ENCODE measurements at regions not wholly inside any gene's neighbourhood (a gene's known extent, or its start where the extent isn't known, plus 50 kb on each side); places are given as distances from the start of the nearest gene placed in this dataset.
"Not testable (repeated sequence)": the region's sequence is repeated elsewhere in the genome, so short reads cannot be mapped to it uniquely, and the experiment has no call there.

- no peaks in the 10 kb centered on the region for H3K27me3 Mint-ChIP-seq (ENCODE audit: insufficient read depth)
- DNase-seq (ENCODE audit: low spot score) = no peak
- peaks cover 4% of the 10 kb centered on the region for H3K9me3 Mint-ChIP-seq
- H3K4me3 Mint-ChIP-seq = no peak overlapping the region
- no peaks in the 10 kb centered on the region for H3K4me1 Mint-ChIP-seq (ENCODE audit: low read depth)
- intact Hi-C loops (cut with micrococcal nuclease) = no loop called here
- H3K27ac Mint-ChIP-seq = no peak overlapping the region
- H3K36me3 Mint-ChIP-seq (ENCODE audit: low read depth) = no peaks in the 10 kb centered on the region
These were observed 192.7 kb upstream of the STS start for GRCh38 chrX:6954836-6955235.

- DNase-seq (ENCODE audit: low spot score) = no peak
- Mint-ChIP-seq H3K4me1 (ENCODE audit: low read depth) (no peaks in the 10 kb centered on the region), H3K36me3 (ENCODE audit: low read depth) (no peaks in the 10 kb centered on the region), H3K27me3 (ENCODE audit: insufficient read depth) (no peaks in the 10 kb centered on the region), H3K9me3 (peaks cover 2% of the 10 kb centered on the region), H3K4me3 (no peak overlapping the region), H3K27ac (no peak overlapping the region)
- intact Hi-C loops (cut with micrococcal nuclease) = no loop called here
These were observed 201.3 kb upstream of the STS start for GRCh38 chrX:6946168-6946567.

- Mint-ChIP-seq H3K4me1 (ENCODE audit: low read depth) (no peaks in the 10 kb centered on the region), H3K27ac (no peak overlapping the region), H3K36me3 (ENCODE audit: low read depth) (no peaks in the 10 kb centered on the region), H3K9me3 (no peaks in the 10 kb centered on the region), H3K27me3 (ENCODE audit: insufficient read depth) (no peaks in the 10 kb centered on the region), H3K4me3 (no peak overlapping the region)
- intact Hi-C loops (cut with micrococcal nuclease) = no loop called here
- DNase-seq (ENCODE audit: low spot score) = no peak
These were observed 206.5 kb upstream of the STS start for GRCh38 chrX:6941041-6941440.

DNA sequence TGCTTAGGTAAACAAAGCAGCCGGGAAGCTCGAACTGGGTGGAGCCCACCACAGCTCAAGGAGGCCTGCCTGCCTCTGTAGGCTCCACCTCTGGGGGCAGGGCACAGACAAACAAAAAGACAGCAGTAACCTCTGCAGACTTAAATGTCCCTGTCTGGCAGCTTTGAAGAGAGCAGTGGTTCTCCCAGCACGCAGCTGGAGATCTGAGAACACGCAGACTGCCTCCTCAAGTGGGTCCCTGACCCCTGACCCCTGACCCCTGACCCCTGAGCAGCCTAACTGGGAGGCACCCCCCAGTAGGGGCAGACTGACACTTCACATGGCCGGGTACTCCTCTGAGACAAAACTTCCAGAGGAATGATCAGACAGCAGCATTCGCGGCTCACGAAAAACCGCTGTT, 214.6 kb upstream of the STS start:
- H3K27me3 Mint-ChIP-seq (ENCODE audit: insufficient read depth); intact Hi-C loops (cut with micrococcal nuclease); H3K4me1 Mint-ChIP-seq (ENCODE audit: low read depth); H3K9me3 Mint-ChIP-seq; H3K27ac Mint-ChIP-seq; H3K4me3 Mint-ChIP-seq; H3K36me3 Mint-ChIP-seq (ENCODE audit: low read depth); DNase-seq (ENCODE audit: low spot score): not testable (repeated sequence)

GRCh38 chrX:6930307-6930849, 217.1 kb upstream of the STS start:
- Mint-ChIP-seq H3K4me3 (no peak overlapping the region), H3K27ac (no peak overlapping the region), H3K36me3 (ENCODE audit: low read depth) (no peaks in the 10 kb centered on the region), H3K9me3 (no peaks in the 10 kb centered on the region), H3K27me3 (ENCODE audit: insufficient read depth) (no peaks in the 10 kb centered on the region), H3K4me1 (ENCODE audit: low read depth) (no peaks in the 10 kb centered on the region)
- no peak for DNase-seq (ENCODE audit: low spot score)
- intact Hi-C loops (cut with micrococcal nuclease) = no loop called here

GRCh38 chrX:6924443-6925077, 223.0 kb upstream of the STS start:
- intact Hi-C loops (cut with micrococcal nuclease) = no loop called here

GRCh38 chrX:6917666-6918065, 229.8 kb upstream of the STS start:
- Mint-ChIP-seq H3K27me3 (ENCODE audit: insufficient read depth) (no peaks in the 10 kb centered on the region), H3K4me3 (no peak overlapping the region)
- intact Hi-C loops (cut with micrococcal nuclease) = no loop called here

More at GRCh38 chrX:6924443-6925077, 223.0 kb upstream of the STS start:
- Mint-ChIP-seq H3K4me1 (ENCODE audit: low read depth) (no peaks in the 10 kb centered on the region), H3K27ac (no peak overlapping the region), H3K9me3 (no peaks in the 10 kb centered on the region), H3K4me3 (no peak overlapping the region), H3K36me3 (ENCODE audit: low read depth) (no peaks in the 10 kb centered on the region), H3K27me3 (ENCODE audit: insufficient read depth) (no peaks in the 10 kb centered on the region)
- no peak for DNase-seq (ENCODE audit: low spot score)

GRCh38 chrX:6910218-6910617, 237.3 kb upstream of the STS start:
- no peaks in the 10 kb centered on the region for H3K36me3 Mint-ChIP-seq (ENCODE audit: low read depth)
- intact Hi-C loops (cut with micrococcal nuclease) = no loop called here
- no peaks in the 10 kb centered on the region for H3K4me1 Mint-ChIP-seq (ENCODE audit: low read depth)
- no peak overlapping the region for H3K4me3 Mint-ChIP-seq
- DNase-seq (ENCODE audit: low spot score) = no peak
- H3K27me3 Mint-ChIP-seq (ENCODE audit: insufficient read depth) = no peaks in the 10 kb centered on the region
- no peak overlapping the region for H3K27ac Mint-ChIP-seq
- peaks cover 5% of the 10 kb centered on the region for H3K9me3 Mint-ChIP-seq

More at GRCh38 chrX:6917666-6918065, 229.8 kb upstream of the STS start:
- H3K4me1 Mint-ChIP-seq (ENCODE audit: low read depth) = no peaks in the 10 kb centered on the region
- H3K9me3 Mint-ChIP-seq = no peaks in the 10 kb centered on the region
- DNase-seq (ENCODE audit: low spot score) = no peak
- H3K27ac Mint-ChIP-seq = no peak overlapping the region
- H3K36me3 Mint-ChIP-seq (ENCODE audit: low read depth) = no peaks in the 10 kb centered on the region

GRCh38 chrX:6909396-6909795, 238.1 kb upstream of the STS start:
- Mint-ChIP-seq H3K27me3 (ENCODE audit: insufficient read depth) (no peaks in the 10 kb centered on the region), H3K27ac (no peak overlapping the region), H3K9me3 (peaks cover 5% of the 10 kb centered on the region), H3K4me3 (no peak overlapping the region), H3K4me1 (ENCODE audit: low read depth) (no peaks in the 10 kb centered on the region), H3K36me3 (ENCODE audit: low read depth) (no peaks in the 10 kb centered on the region)
- no peak for DNase-seq (ENCODE audit: low spot score)
- intact Hi-C loops (cut with micrococcal nuclease) = no loop called here

GRCh38 chrX:6906608-6907007, 240.9 kb upstream of the STS start:
- Mint-ChIP-seq H3K9me3 (peaks cover 5% of the 10 kb centered on the region), H3K4me1 (ENCODE audit: low read depth) (no peaks in the 10 kb centered on the region), H3K4me3 (no peak overlapping the region), H3K27me3 (ENCODE audit: insufficient read depth) (no peaks in the 10 kb centered on the region), H3K36me3 (ENCODE audit: low read depth) (no peaks in the 10 kb centered on the region), H3K27ac (no peak overlapping the region)
- no peak for DNase-seq (ENCODE audit: low spot score)
- intact Hi-C loops (cut with micrococcal nuclease) = no loop called here

DNA sequence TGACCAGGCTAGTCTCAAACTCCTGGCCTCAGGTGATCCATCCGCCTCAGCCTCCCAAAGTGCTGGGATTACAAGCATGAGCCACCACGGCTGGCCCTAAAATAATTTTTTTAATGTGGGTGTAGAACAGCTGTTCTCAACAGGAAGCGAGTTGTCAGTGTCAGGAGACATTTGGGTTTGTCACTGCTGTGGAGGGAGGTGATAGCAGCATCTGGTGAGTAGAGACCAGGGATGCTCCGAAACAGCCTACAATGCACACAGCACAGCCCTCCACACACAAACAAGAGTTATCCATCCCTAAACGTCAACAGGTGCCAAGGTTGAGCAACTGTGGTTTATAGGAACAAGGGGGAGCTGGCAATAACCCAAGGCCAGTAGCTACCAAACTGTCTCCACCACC, 243.4 kb upstream of the STS start:
- Mint-ChIP-seq H3K4me1 (ENCODE audit: low read depth) (no peaks in the 10 kb centered on the region), H3K4me3 (no peak overlapping the region)
- intact Hi-C loops (cut with micrococcal nuclease) = no loop called here

DNA sequence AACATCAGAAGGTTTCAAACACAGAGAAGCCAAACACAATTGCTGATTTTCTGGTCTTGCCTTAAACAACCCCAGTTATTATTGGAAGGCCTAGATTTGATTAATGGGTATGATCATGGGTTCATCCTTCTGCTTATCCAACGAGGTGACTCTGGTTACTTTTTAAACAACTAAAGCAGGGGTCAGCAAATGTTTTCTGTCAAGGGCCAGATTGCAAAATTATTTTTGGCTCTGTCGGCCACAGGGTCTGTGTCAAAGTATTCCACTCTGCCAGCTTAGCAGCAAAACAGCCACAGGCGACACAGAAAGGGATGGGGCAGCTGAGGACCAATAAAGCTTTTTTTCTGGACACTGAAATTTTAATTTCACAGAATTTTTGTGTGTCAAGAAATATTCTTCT, 249.1 kb upstream of the STS start:
- no peaks in the 10 kb centered on the region for H3K36me3 Mint-ChIP-seq (ENCODE audit: low read depth)

More for the DNA sequence above, 243.4 kb upstream of the STS start:
- Mint-ChIP-seq H3K9me3 (peaks cover 5% of the 10 kb centered on the region), H3K36me3 (ENCODE audit: low read depth) (no peaks in the 10 kb centered on the region), H3K27me3 (ENCODE audit: insufficient read depth) (no peaks in the 10 kb centered on the region), H3K27ac (no peak overlapping the region)
- DNase-seq (ENCODE audit: low spot score) = no peak

DNA sequence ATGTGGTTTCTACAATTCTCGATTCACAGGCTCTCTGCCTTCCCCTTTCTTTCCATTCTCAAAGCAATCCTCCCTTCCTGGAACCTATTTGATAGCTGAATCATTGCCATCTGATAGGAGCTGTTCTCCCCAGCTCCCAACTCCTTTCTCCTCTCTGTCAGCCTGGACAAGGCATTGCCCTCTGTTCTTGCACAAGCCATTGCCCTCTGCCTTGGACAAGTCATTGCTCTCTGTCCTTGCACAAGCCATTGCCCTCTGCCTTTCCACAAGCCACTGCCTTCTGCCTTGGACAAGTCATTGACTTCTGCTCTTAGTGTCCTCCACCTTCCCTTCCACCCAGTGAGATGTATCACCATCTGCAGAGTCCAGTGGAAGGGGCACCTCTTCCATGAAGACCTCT, 256.1 kb upstream of the STS start:
- no peak overlapping the region for H3K4me3 Mint-ChIP-seq
- no peak for DNase-seq (ENCODE audit: low spot score)
- H3K9me3 Mint-ChIP-seq = no peaks in the 10 kb centered on the region
- H3K27ac Mint-ChIP-seq = no peak overlapping the region
- no peaks in the 10 kb centered on the region for H3K27me3 Mint-ChIP-seq (ENCODE audit: insufficient read depth)
- no peaks in the 10 kb centered on the region for H3K4me1 Mint-ChIP-seq (ENCODE audit: low read depth)
- intact Hi-C loops (cut with micrococcal nuclease) = no loop called here
- no peaks in the 10 kb centered on the region for H3K36me3 Mint-ChIP-seq (ENCODE audit: low read depth)

More for the DNA sequence above, 249.1 kb upstream of the STS start:
- no peak overlapping the region for H3K4me3 Mint-ChIP-seq
- H3K9me3 Mint-ChIP-seq = no peaks in the 10 kb centered on the region
- no peaks in the 10 kb centered on the region for H3K27me3 Mint-ChIP-seq (ENCODE audit: insufficient read depth)
- no peak overlapping the region for H3K27ac Mint-ChIP-seq
- intact Hi-C loops (cut with micrococcal nuclease) = no loop called here
- no peak for DNase-seq (ENCODE audit: low spot score)
- H3K4me1 Mint-ChIP-seq (ENCODE audit: low read depth) = no peaks in the 10 kb centered on the region
